Endodermal cell (in vitro differentiated cells): ENCODE measurements at regions not wholly inside any gene's neighbourhood (a gene's known extent, or its start where the extent isn't known, plus 50 kb on each side); places are given as distances from the start of the nearest gene placed in this dataset.

Experiments
- DNase-seq: peaks from one replicate; pipeline ENCODE4 v3.0.0-alpha.2; 2017
- H3K27ac ChIP-seq: 2 replicates; pipeline ENCODE4 v1.5.1; 2013; ENCODE audit warnings: mild to moderate bottlenecking, low read depth, low read length, moderate library complexity
- H3K27me3 ChIP-seq: 2 replicates; pipeline ENCODE4 v1.6.1; 2013; ENCODE audit warnings: mild to moderate bottlenecking, low read length, moderate library complexity; ENCODE audit not compliant: insufficient read depth, control insufficient read depth, poor library complexity, severe bottlenecking
- H3K36me3 ChIP-seq: 2 replicates; pipeline ENCODE4 v1.7.0; 2013; ENCODE audit warnings: mild to moderate bottlenecking, low read length, moderate library complexity; ENCODE audit not compliant: control insufficient read depth, insufficient read depth
- H3K4me1 ChIP-seq: one replicate; pipeline ENCODE4 v1.7.0; 2013; ENCODE audit warnings: low read length; ENCODE audit not compliant: control insufficient read depth, insufficient read depth
- H3K4me3 ChIP-seq: 2 replicates; pipeline ENCODE4 v1.5.1; 2013; ENCODE audit warnings: mild to moderate bottlenecking, low read length, moderate library complexity
- H3K9ac ChIP-seq: 2 replicates; pipeline ENCODE4 v1.6.1; 2013; ENCODE audit warnings: mild to moderate bottlenecking, low read length, moderate library complexity; ENCODE audit not compliant: poor library complexity, severe bottlenecking; ENCODE audit errors: extremely low read depth
- H3K9me3 ChIP-seq: 2 replicates; pipeline ENCODE4 v1.6.1; 2013; ENCODE audit warnings: mild to moderate bottlenecking, low read length, moderate library complexity; ENCODE audit not compliant: control insufficient read depth
- H3K27ac Mint-ChIP-seq: 2 replicates; pipeline ENCODE4 v1.8.0; 2020; ENCODE audit warnings: mixed read lengths
- H3K27me3 Mint-ChIP-seq: 2 replicates; pipeline ENCODE4 v1.8.0; 2021; ENCODE audit warnings: mild to moderate bottlenecking, mixed read lengths; ENCODE audit not compliant: insufficient read depth
- H3K36me3 Mint-ChIP-seq: 2 replicates; pipeline ENCODE4 v1.8.0; 2020; ENCODE audit warnings: low read depth, mixed read lengths
- H3K4me1 Mint-ChIP-seq: 2 replicates; pipeline ENCODE4 v1.8.0; 2020; ENCODE audit warnings: mixed read lengths
- H3K4me3 Mint-ChIP-seq: 2 replicates; pipeline ENCODE4 v1.8.0; 2020; ENCODE audit warnings: mild to moderate bottlenecking, moderate library complexity, mixed read lengths
- H3K9me3 Mint-ChIP-seq: 2 replicates; pipeline ENCODE4 v1.8.0; 2020; ENCODE audit warnings: mild to moderate bottlenecking, mixed read lengths
- CTCF ChIP-seq: fragments of 200-600 bp; sonication (generic); conservative IDR thresholded peaks from 2 replicates; pipeline ENCODE4 v1.5.0; 2021; ENCODE audit warnings: antibody characterized with exemption, mild to moderate bottlenecking
- WGBS, 2 experiments: methylation state at CpG; one replicate each; pipeline versions ENCODE4 v1.1.5 to v1.1.7; 2013; ENCODE audit warnings: missing lambda C conversion rate in 2 of 2, mixed read lengths in 1 of 2; ENCODE audit not compliant: insufficient coverage in 1 of 2, insufficient read length in 1 of 2; 5-methylcytosine and 5-hydroxymethylcytosine counted together

DNA sequence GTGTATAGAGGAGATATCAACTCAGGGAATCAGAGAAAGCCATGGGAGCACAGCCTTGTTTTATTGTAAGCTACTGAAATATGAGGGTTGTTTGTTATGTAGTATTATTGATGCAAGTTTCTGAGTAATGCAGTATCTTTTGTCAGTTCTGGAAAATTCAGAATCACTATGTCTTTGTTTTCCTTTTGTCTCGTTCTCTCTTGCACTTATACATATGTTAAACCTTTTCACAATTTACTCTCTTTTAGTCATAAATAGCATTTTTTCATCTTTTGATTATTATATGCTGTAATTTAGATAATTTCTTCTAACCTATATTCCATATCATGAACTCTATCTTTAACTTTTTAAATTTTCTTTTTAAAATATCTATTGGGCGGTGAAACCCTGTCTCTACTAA lies 85.0 kb upstream of the COL3A1 start:
- no peaks in the 10 kb centered on the region for H3K36me3 Mint-ChIP-seq
- H3K4me3 ChIP-seq, result no peak overlapping the region
- WGBS, 2 experiments, result 90 to 100% methylated on average over 1 to 2 of the region's 2 CpGs

GRCh38 chr2:188890755-188891154 lies 83.4 kb upstream of the COL3A1 start:
- WGBS, 2 experiments, result 93% methylated on average over 3 to 13 of the region's 13 CpGs
- H3K36me3 Mint-ChIP-seq, result no peaks in the 10 kb centered on the region
- no peak overlapping the region for H3K4me3 ChIP-seq
- no peak overlapping the region for H3K27ac ChIP-seq
- H3K36me3 ChIP-seq, result no peaks in the 10 kb centered on the region
- H3K9ac ChIP-seq, result no peak overlapping the region
- no peak for DNase-seq
- no peak for TF ChIP-seq CTCF
- no peaks in the 10 kb centered on the region for H3K27me3 ChIP-seq
- H3K9me3 ChIP-seq, result peaks cover 7% of the 10 kb centered on the region
- H3K4me1 Mint-ChIP-seq, result no peaks in the 10 kb centered on the region
- H3K4me1 ChIP-seq, result no peaks in the 10 kb centered on the region
- no peak overlapping the region for H3K4me3 Mint-ChIP-seq
- H3K27me3 Mint-ChIP-seq, result no peaks in the 10 kb centered on the region
- H3K27ac Mint-ChIP-seq, result no peak overlapping the region
- peaks cover 5% of the 10 kb centered on the region for H3K9me3 Mint-ChIP-seq

More for the DNA sequence above, 85.0 kb upstream of the COL3A1 start:
- no peak overlapping the region for H3K27ac ChIP-seq
- no peak overlapping the region for H3K9ac ChIP-seq
- H3K4me3 Mint-ChIP-seq, result no peak overlapping the region
- no peaks in the 10 kb centered on the region for H3K27me3 Mint-ChIP-seq
- no peaks in the 10 kb centered on the region for H3K4me1 ChIP-seq
- H3K9me3 ChIP-seq, result peaks cover 7% of the 10 kb centered on the region
- H3K27ac Mint-ChIP-seq, result no peak overlapping the region
- no peaks in the 10 kb centered on the region for H3K27me3 ChIP-seq
- no peaks in the 10 kb centered on the region for H3K4me1 Mint-ChIP-seq
- H3K36me3 ChIP-seq, result no peaks in the 10 kb centered on the region
- H3K9me3 Mint-ChIP-seq, result peaks cover 5% of the 10 kb centered on the region
- DNase-seq, result no peak
- TF ChIP-seq CTCF, result no peak

GRCh38 chr2:188892636-188893035 lies 81.5 kb upstream of the COL3A1 start:
- Mint-ChIP-seq H3K27me3 (no peaks in the 10 kb centered on the region), H3K27ac (no peak overlapping the region), H3K4me3 (no peak overlapping the region), H3K9me3 (peaks cover 5% of the 10 kb centered on the region), H3K4me1 (no peaks in the 10 kb centered on the region), H3K36me3 (no peaks in the 10 kb centered on the region)
- Histone ChIP-seq H3K36me3 (no peaks in the 10 kb centered on the region), H3K27me3 (no peaks in the 10 kb centered on the region), H3K9me3 (peaks cover 7% of the 10 kb centered on the region), H3K27ac (no peak overlapping the region), H3K9ac (no peak overlapping the region), H3K4me1 (no peaks in the 10 kb centered on the region), H3K4me3 (no peak overlapping the region)
- 90 to 100% methylated on average over 1 of the region's 1 CpG for WGBS, 2 experiments
- TF ChIP-seq CTCF, result no peak
- no peak for DNase-seq
